Endothelial cell of umbilical vein (primary cell): ENCODE measurements at regions not wholly inside any gene's neighbourhood (a gene's known extent, or its start where the extent isn't known, plus 50 kb on each side); places are given as distances from the start of the nearest gene placed in this dataset.
A peak's percentile ranks its signal among the peaks of the same experiment; 100 is the strongest.

Source experiments
- BruUV-seq: library from RNA; stranded (reverse); fragments of 400-500 nt; replicated peaks from 2 replicates; lab custom pipeline; 2021; lab: Mats Ljungman, UMichigan
- CTCF ChIA-PET: fragments of 300-600, 350-600 bp; sonication (Branson Sonifier 250); formaldehyde crosslinking; loops from one replicate; lab custom pipeline; 2021; ENCODE audit warnings: antibody characterized with exemption, inconsistent platforms; lab: Charles Lee
- POLR2A ChIA-PET: fragments of 300-600, 350-600 bp; sonication (Branson Sonifier 250); formaldehyde crosslinking; loops from one replicate; lab custom pipeline; 2021; ENCODE audit warnings: antibody characterized with exemption, inconsistent platforms; lab: Charles Lee
- DNase-seq: peaks from one replicate; pipeline ENCODE4 v3.0.0-alpha.2; 2011; ENCODE audit warnings: low read depth, low spot score
- FAIRE-seq: peaks from 2 replicates; lab custom pipeline; 2011; peaks lifted over from hg19 to GRCh38; lab: Jason Lieb, UNC
- H2AFZ ChIP-seq: 2 replicates; pipeline ENCODE4 v1.6.0; 2012; ENCODE audit warnings: low read depth, low read length, control low read depth, inconsistent platforms
- H3K27ac ChIP-seq: 2 replicates; pipeline ENCODE4 v1.5.1; 2011; ENCODE audit warnings: low read depth, mild to moderate bottlenecking, control low read depth, low read length, moderate library complexity; ENCODE audit not compliant: insufficient read depth
- H3K27me3 ChIP-seq, 2 experiments: 2 replicates each; pipeline versions ENCODE4 v1.6.0 to v1.6.1; 2011; ENCODE audit warnings: low read length in 2 of 2, mixed read lengths in 1 of 2; ENCODE audit not compliant: control insufficient read depth in 2 of 2, insufficient read depth in 2 of 2
- H3K36me3 ChIP-seq, 2 experiments: 2 replicates in 1 of 2; 3 replicates in 1 of 2; pipeline ENCODE4 v1.5.1; 2011; ENCODE audit warnings: low read length in 2 of 2, mild to moderate bottlenecking in 1 of 2, moderate library complexity in 1 of 2; ENCODE audit not compliant: control insufficient read depth in 2 of 2, insufficient read depth in 2 of 2; ENCODE audit errors: extremely low read depth in 1 of 2
- H3K4me1 ChIP-seq: 3 replicates; pipeline ENCODE4 v1.5.1; 2011; ENCODE audit warnings: mild to moderate bottlenecking, low read length; ENCODE audit not compliant: control insufficient read depth, insufficient read depth; ENCODE audit errors: extremely low read depth
- H3K4me2 ChIP-seq: 2 replicates; pipeline ENCODE4 v1.6.1; 2011; ENCODE audit warnings: low read length, control low read depth, mixed read lengths; ENCODE audit not compliant: insufficient read depth
- H3K4me3 ChIP-seq, 3 experiments: fragments of 200-600 bp in 1 of 3; sonication (generic), shearing (Covaris generic) in 1 of 3; replicated peaks in 1 of 3; 2 replicates each; pipeline ENCODE4 v1.5.1; 2011 to 2016; ENCODE audit warnings: control low read depth in 3 of 3, low read length in 3 of 3, mild to moderate bottlenecking in 2 of 3, inconsistent platforms in 1 of 3, low read depth in 1 of 3, moderate library complexity in 1 of 3; ENCODE audit not compliant: insufficient read depth in 1 of 3
- H3K79me2 ChIP-seq: 2 replicates; pipeline ENCODE4 v1.6.0; 2012; ENCODE audit warnings: low read length, inconsistent platforms; ENCODE audit not compliant: control insufficient read depth, insufficient read depth
- H3K9ac ChIP-seq: replicated peaks from 2 replicates; pipeline ENCODE3; 2011; ENCODE audit warnings: low read length, control low read depth; ENCODE audit not compliant: insufficient read depth; ENCODE audit errors: extremely low read depth
- H3K9me1 ChIP-seq: replicated peaks from 3 replicates; pipeline ENCODE4 v1.6.0; 2011; ENCODE audit warnings: mild to moderate bottlenecking, low read length; ENCODE audit not compliant: control insufficient read depth, insufficient read depth; ENCODE audit errors: extremely low read depth
- H3K9me3 ChIP-seq: replicated peaks from 2 replicates; pipeline ENCODE4 v1.5.1; 2012; ENCODE audit warnings: low read length, inconsistent platforms; ENCODE audit not compliant: control insufficient read depth, insufficient read depth
- H4K20me1 ChIP-seq: replicated peaks from 2 replicates; pipeline ENCODE3; 2011; ENCODE audit warnings: mild to moderate bottlenecking, low read length; ENCODE audit not compliant: control insufficient read depth, insufficient read depth; ENCODE audit errors: extremely low read depth
- EZH2 ChIP-seq: IDR thresholded peaks from 2 replicates; pipeline ENCODE4 v1.6.1; 2012; ENCODE audit warnings: borderline replicate concordance, low read depth, mild to moderate bottlenecking, moderate library complexity, low read length, inconsistent platforms; ENCODE audit not compliant: severe bottlenecking
- GATA2 ChIP-seq: IDR thresholded peaks from 2 replicates; pipeline ENCODE4 v1.7.0; 2011; ENCODE audit warnings: low read depth, mild to moderate bottlenecking, moderate library complexity, mixed read lengths, low read length; ENCODE audit not compliant: insufficient read length, insufficient read depth
- JUN ChIP-seq: IDR thresholded peaks from 2 replicates; pipeline ENCODE4 v1.6.1; 2011; ENCODE audit warnings: borderline replicate concordance, low read depth; ENCODE audit not compliant: insufficient read length, insufficient read depth
- POLR2AphosphoS5 ChIP-seq: IDR thresholded peaks from 2 replicates; pipeline ENCODE4 v1.6.1; 2012; ENCODE audit warnings: low read depth, mild to moderate bottlenecking, control low read depth, low read length, moderate library complexity; ENCODE audit not compliant: insufficient read depth
- dilution Hi-C: fragments of 300-500 bp; cut with MboI; formaldehyde crosslinking; loops from one replicate; pipeline ENCODE4 v1.15.0; 2019; ENCODE audit warnings: low sequenced_read_pairs; ENCODE audit not compliant: extremely low pct_ligation_motif_present
- intact Hi-C: fragments of 100-400 bp; cut with micrococcal nuclease; formaldehyde crosslinking; loops from one replicate; pipeline ENCODE4 v1.10.0; 2022

DNA sequence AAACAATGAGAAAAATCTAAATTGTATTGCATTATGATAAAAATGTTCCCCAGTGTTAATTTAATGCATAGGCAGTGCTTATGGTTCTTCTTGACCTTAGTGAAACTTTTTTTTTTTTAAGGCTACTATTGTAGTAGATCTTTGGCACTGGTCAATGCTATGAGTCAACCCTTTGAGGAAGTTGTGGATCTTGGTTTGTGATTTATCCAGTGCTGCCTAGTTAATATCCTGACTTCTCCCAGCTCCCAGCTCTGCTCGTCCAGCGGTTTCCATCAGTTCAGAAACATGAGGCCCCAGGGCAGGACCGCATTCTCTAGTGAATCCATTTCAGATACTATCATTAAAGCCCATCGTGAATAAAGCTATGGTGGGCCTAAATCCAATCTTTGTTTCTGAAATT, 364.5 kb upstream of the JARID2 start:
- Histone ChIP-seq H3K4me2 (peak overlapping the region; percentile 30), H3K9me1 (no peaks in the 10 kb centered on the region), H3K9me3 (no peaks in the 10 kb centered on the region), H3K27me3 (no peaks in the 10 kb centered on the region), H3K4me3 (no peak overlapping the region), H3K36me3 (no peaks in the 10 kb centered on the region), H2AFZ (no peak overlapping the region), H3K9ac (no peak overlapping the region), H4K20me1 (no peaks in the 10 kb centered on the region), H3K79me2 (no peaks in the 10 kb centered on the region), H3K27ac (peak overlapping the region; percentile 33), H3K4me1 (peaks cover 39% of the 10 kb centered on the region)
- ChIA-PET CTCF (interaction anchor here (1.1 kb wide), 1 partner anchor 15 kb away, joined by 3 read pairs; no protein-coding TSS in a partner anchor), POLR2A (no interaction called here)
- intact Hi-C loops (loop anchor here (1.0 kb wide), 1 partner anchor 364 kb away; no protein-coding TSS in a partner anchor), dilution Hi-C loops (no loop called here)
- TF ChIP-seq POLR2AphosphoS5 (no peak), GATA2 (peak; percentile 7), JUN (peak; percentile 69)
- peak; percentile 74 for DNase-seq
- FAIRE-seq: peak; percentile 79
- BruUV-seq: no TSS peak

DNA sequence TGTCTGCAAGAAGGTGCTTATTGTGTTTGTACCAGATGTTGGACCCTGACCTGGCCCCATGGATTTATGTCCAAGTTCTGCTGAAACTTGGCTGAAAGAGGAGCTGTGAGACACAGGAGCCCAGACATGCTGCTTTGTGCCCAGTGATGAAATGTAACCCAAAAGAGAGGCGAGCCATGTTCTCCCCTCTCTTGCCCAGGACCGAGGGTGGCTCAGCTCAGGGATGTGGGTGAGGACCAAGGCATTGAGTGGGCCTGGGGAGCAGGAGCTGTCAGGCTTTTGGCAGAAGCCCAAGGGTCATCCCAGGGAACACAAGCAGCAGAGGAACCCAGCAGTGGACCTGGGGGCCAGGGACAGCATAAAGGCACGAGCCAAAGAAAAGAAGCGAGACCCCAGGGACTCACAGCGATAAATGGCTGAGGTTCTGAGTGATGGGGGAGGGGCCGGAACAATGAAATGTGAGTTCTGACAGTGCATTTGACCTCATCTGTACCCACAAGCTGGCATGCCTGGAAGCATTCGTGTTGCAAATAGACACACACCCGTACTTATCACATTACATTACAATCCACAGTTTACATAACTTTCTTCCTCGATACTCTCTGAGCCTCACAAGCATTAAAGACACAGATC, 363.4 kb upstream of the JARID2 start:
- TF ChIP-seq EZH2: no peak
- TF ChIP-seq JUN: no peak
- H3K9ac ChIP-seq: no peak overlapping the region
- H3K9me3 ChIP-seq: no peaks in the 10 kb centered on the region
- H3K4me2 ChIP-seq: no peak overlapping the region
- FAIRE-seq (no peak), DNase-seq (no peak)
- H3K79me2 ChIP-seq: no peaks in the 10 kb centered on the region
- H3K9me1 ChIP-seq: no peaks in the 10 kb centered on the region
- H3K4me3 ChIP-seq: no peak overlapping the region
- dilution Hi-C loops (no loop called here), intact Hi-C loops (no loop called here)
- no peaks in the 10 kb centered on the region for H3K36me3 ChIP-seq
- H4K20me1 ChIP-seq: no peaks in the 10 kb centered on the region
- ChIA-PET POLR2A (no interaction called here), CTCF (no interaction called here)
- BruUV-seq: no TSS peak
- H3K4me1 ChIP-seq: peaks cover 30% of the 10 kb centered on the region
- H3K27me3 ChIP-seq: no peaks in the 10 kb centered on the region
- H3K27ac ChIP-seq: no peak overlapping the region
- no peak overlapping the region for H2AFZ ChIP-seq
